Astrocyte of the spinal cord (primary cell): ENCODE measurements at regions not wholly inside any gene's neighbourhood (a gene's known extent, or its start where the extent isn't known, plus 50 kb on each side); places are given as distances from the start of the nearest gene placed in this dataset.

Experiments
- DNase-seq: peaks from one replicate; pipeline ENCODE4 v3.0.0; 2011; ENCODE audit warnings: low read depth, low spot score
- H3K4me3 ChIP-seq: 2 replicates; pipeline ENCODE4 v1.5.1; 2011; ENCODE audit warnings: low read depth, mild to moderate bottlenecking, low read length, moderate library complexity
- CTCF ChIP-seq: IDR thresholded peaks from 2 replicates; pipeline ENCODE4 v1.5.1; 2012; ENCODE audit warnings: low read depth, mild to moderate bottlenecking, low read length, inconsistent platforms
- in situ Hi-C: cut with HindIII; loops from 2 replicates; pipeline ENCODE4 v1.10.0; 2017; ENCODE audit warnings: low sequenced_read_pairs

GRCh38 chr7:86280150-86280549 is 363.6 kb upstream of the GRM3 start:
- no peak for TF ChIP-seq CTCF
- no peak overlapping the region for H3K4me3 ChIP-seq
- in situ Hi-C loops = no loop called here
- DNase-seq = no peak

DNA sequence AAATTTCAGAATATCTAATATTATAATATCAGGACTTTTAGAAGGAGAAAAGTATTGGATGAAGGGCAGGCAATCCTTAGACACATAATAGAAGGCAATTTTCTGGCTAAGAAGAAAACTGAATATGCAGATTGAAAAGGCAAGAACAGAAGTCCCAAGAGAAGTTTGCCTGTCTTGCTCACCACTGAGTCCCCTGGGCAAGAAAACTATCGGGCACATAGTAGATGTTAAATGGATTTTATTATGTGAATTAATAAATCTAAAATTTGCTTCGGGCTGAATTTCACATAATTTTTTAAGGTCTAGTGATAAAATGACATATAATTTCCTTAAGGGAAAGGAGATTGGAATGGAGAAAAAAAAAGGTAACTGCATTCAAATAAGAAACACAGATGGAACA is 380.9 kb upstream of the GRM3 start:
- DNase-seq = no peak
- in situ Hi-C loops = no loop called here
- no peak overlapping the region for H3K4me3 ChIP-seq
- no peak for TF ChIP-seq CTCF

- TF ChIP-seq CTCF = no peak
- in situ Hi-C loops = no loop called here
- no peak overlapping the region for H3K4me3 ChIP-seq
- no peak for DNase-seq
Observed at GRCh38 chr7:86257894-86258293, 385.8 kb upstream of the GRM3 start.

- TF ChIP-seq CTCF = no peak
- no peak overlapping the region for H3K4me3 ChIP-seq
- in situ Hi-C loops = no loop called here
- DNase-seq = no peak
Observed at GRCh38 chr7:86252406-86252805, 391.3 kb upstream of the GRM3 start.

DNA sequence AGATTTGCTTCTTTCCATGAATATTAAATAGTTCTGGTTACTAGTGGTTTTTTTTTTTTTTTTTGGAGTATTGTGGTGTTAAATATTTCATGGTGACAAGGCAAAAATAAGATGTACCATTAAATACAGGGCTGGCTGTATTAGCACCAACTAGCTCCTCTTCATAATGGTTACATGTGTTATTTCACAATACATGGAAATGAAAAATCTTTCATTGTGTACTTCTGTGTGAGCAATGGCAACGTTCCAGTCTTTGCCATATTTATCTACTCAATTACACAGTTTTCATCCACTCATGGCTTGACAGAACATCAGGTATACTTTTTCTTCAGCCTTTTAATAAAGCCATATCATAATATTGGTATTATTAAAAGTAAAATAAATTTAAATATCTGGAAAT is 394.7 kb upstream of the GRM3 start:
- no peak overlapping the region for H3K4me3 ChIP-seq
- TF ChIP-seq CTCF = no peak
- DNase-seq = no peak
- in situ Hi-C loops = no loop called here

DNA sequence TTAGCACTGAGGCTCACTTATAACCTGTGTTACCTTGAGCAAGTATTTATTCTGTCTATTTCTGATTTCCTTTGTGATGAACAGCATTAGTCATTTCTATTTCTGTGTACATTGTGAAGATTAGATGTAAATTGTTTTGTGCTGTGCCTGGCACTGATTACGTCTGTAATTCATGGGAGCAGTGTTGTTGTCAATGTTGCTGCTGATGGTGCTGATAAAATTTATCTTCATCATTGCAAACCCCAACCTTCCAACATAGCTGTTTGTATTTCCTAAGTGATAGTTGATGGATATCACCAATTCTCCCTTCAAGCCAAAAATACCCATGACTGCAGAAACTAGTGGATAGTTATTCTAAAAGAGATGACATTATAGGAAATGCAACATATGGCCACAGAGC is 400.5 kb upstream of the GRM3 start:
- H3K4me3 ChIP-seq = no peak overlapping the region
- no peak for TF ChIP-seq CTCF
- DNase-seq = no peak
- in situ Hi-C loops = no loop called here

DNA sequence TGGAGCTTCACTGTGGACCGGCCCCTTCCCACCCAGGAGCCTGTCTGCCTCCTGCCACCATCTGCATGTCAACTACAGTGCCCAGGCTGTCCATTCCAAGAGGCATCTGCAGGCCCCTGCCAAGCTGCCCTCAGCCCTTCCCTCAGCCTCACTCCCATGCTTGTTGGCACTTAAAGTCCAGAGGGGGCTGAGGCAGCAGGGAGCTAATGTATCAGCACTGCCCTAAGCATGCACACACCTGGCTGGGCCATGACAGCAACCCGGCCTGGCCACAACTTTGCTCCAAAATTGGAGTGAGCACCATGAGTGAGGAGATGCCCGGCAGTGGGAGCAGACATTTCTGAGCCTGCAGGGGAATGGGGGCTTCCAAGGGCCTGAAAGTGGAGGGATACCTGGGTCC is 417.5 kb upstream of the GRM3 start:
- no peak overlapping the region for H3K4me3 ChIP-seq
- TF ChIP-seq CTCF = no peak
- in situ Hi-C loops = no loop called here
- DNase-seq = no peak
